Activated CD4-positive, CD25-positive, alpha-beta regulatory T cell treated with anti-CD3 and anti-CD28 coated beads, Interleukin-2, amount 50 U/mL, for 24 hours (primary cell): ENCODE measurements at regions not wholly inside any gene's neighbourhood (a gene's known extent, or its start where the extent isn't known, plus 50 kb on each side); places are given as distances from the start of the nearest gene placed in this dataset.

Experiments
- ATAC-seq, 2 donors: fragments of 150-1000 bp; cut with Tn5 transposase; one replicate each; pipeline ENCODE4 v1.10.0; 2021; ENCODE audit warnings: mild to moderate bottlenecking in 1 of 2, moderate library complexity in 1 of 2

- no peak for ATAC-seq
Observed at GRCh38 chr5:143730112-143730801, 81.7 kb upstream of the HMHB1 start.

- ATAC-seq: no peak
Observed at GRCh38 chr5:143729334-143729946, 82.5 kb upstream of the HMHB1 start.

GRCh38 chr5:143723159-143723558, 88.8 kb upstream of the HMHB1 start:
- ATAC-seq: no peak

- ATAC-seq: no peak
Observed at GRCh38 chr5:143721925-143722324, 90.0 kb upstream of the HMHB1 start.

GRCh38 chr5:143720689-143721088, 91.3 kb upstream of the HMHB1 start:
- no peak for ATAC-seq

GRCh38 chr5:143717400-143717799, 94.6 kb upstream of the HMHB1 start:
- no peak for ATAC-seq

- ATAC-seq: no peak
Observed at GRCh38 chr5:143716881-143717280, 95.1 kb upstream of the HMHB1 start.

GRCh38 chr5:143715616-143716015, 96.3 kb upstream of the HMHB1 start:
- no peak for ATAC-seq

GRCh38 chr5:143714629-143715028, 97.3 kb upstream of the HMHB1 start:
- no peak for ATAC-seq

GRCh38 chr5:143713047-143714003, 98.6 kb upstream of the HMHB1 start:
- ATAC-seq: no peak

- no peak for ATAC-seq
Observed at GRCh38 chr5:143708672-143709071, 103.3 kb upstream of the HMHB1 start.

GRCh38 chr5:143707806-143708205, 104.2 kb upstream of the HMHB1 start:
- no peak for ATAC-seq

GRCh38 chr5:143705381-143705780, 106.6 kb upstream of the HMHB1 start:
- ATAC-seq: no peak

- ATAC-seq: no peak
Observed at GRCh38 chr5:143703659-143704058, 108.3 kb upstream of the HMHB1 start.

GRCh38 chr5:143701493-143701892, 110.5 kb upstream of the HMHB1 start:
- ATAC-seq: no peak

- no peak for ATAC-seq
Observed at GRCh38 chr5:143700994-143701393, 111.0 kb upstream of the HMHB1 start.

GRCh38 chr5:143699121-143699520, 112.8 kb upstream of the HMHB1 start:
- peak; percentile 79 to 81 for ATAC-seq

- no peak for ATAC-seq
Observed at GRCh38 chr5:143698574-143698973, 113.4 kb upstream of the HMHB1 start.

- no peak for ATAC-seq
Observed at GRCh38 chr5:143696921-143697320, 115.0 kb upstream of the HMHB1 start.

- ATAC-seq: no peak
Observed at GRCh38 chr5:143695941-143696340, 116.0 kb upstream of the HMHB1 start.

- no peak for ATAC-seq
Observed at GRCh38 chr5:143695244-143695864, 116.6 kb upstream of the HMHB1 start.

GRCh38 chr5:143694357-143694756, 117.6 kb upstream of the HMHB1 start:
- ATAC-seq: no peak

- peak; percentile 58 to 82 for ATAC-seq
Observed at GRCh38 chr5:143693651-143694252, 118.2 kb upstream of the HMHB1 start.
